GM12878 (cell line): ENCODE measurements at regions not wholly inside any gene's neighbourhood (a gene's known extent, or its start where the extent isn't known, plus 50 kb on each side); places are given as distances from the start of the nearest gene placed in this dataset.

ENCODE experiments used
- FOXM1 ChIP-seq: IDR thresholded peaks from 2 replicates; pipeline ENCODE4 v1.6.1; 2012; ENCODE audit warnings: low read depth, mild to moderate bottlenecking, inconsistent platforms, low read length, moderate library complexity
- TF ChIP-seq, protein P1 (sequence below): IDR thresholded peaks from 2 replicates; pipeline ENCODE4 v1.6.1; 2012; ENCODE audit warnings: mild to moderate bottlenecking, low read depth, low read length
- TF ChIP-seq, protein P2 (sequence below), 3 experiments: IDR thresholded peaks in 2 of 3; conservative IDR thresholded peaks in 1 of 3; 2 replicates each; pipeline ENCODE4 v1.5.1; 2011; ENCODE audit warnings: low read depth in 3 of 3, low read length in 3 of 3, mild to moderate bottlenecking in 3 of 3, control low read depth in 2 of 3, moderate library complexity in 2 of 3, inconsistent platforms in 1 of 3, mixed read lengths in 1 of 3; ENCODE audit not compliant: control insufficient read depth in 2 of 3, insufficient read depth in 1 of 3; ENCODE audit errors: extremely low read depth in 1 of 3

DNA sequence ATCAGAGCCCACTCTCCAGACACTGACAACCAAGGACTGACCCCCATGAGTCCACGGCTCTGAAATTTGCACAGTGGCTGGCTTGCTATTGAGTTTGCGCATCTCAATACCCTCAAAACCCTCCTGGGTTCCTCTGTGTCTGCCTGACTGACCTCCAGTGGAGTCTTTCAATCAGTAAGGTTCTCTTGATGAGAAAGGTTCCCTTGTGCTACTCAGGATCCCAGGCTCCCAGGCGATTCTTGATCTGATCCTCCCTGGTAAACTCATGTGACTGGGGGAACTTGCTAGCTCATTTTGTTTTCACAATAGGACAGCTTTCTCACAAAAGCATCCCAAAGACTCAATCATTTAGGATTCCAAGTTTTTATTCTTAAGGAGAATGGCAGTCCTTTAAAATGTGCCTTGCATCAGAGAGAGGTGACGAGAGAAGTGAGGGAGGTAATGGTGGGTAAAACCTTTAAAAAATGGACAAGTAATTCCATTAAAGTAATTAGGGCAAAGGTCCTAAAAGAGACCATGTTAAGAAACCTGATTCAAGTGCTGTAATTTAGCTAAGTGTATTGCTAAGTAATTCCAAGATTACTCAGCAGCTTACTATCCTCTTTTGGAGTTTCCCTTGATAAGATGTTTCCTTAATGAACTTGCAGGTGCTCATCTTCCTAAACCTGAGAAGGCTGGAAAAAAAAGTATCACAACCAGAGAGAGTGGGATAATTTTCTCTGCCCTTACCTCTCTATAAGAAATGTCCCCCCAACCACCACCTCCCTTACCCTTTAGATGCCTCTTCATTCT is 304.7 kb upstream of the SGK1 start:
- TF ChIP-seq, protein P1, sequence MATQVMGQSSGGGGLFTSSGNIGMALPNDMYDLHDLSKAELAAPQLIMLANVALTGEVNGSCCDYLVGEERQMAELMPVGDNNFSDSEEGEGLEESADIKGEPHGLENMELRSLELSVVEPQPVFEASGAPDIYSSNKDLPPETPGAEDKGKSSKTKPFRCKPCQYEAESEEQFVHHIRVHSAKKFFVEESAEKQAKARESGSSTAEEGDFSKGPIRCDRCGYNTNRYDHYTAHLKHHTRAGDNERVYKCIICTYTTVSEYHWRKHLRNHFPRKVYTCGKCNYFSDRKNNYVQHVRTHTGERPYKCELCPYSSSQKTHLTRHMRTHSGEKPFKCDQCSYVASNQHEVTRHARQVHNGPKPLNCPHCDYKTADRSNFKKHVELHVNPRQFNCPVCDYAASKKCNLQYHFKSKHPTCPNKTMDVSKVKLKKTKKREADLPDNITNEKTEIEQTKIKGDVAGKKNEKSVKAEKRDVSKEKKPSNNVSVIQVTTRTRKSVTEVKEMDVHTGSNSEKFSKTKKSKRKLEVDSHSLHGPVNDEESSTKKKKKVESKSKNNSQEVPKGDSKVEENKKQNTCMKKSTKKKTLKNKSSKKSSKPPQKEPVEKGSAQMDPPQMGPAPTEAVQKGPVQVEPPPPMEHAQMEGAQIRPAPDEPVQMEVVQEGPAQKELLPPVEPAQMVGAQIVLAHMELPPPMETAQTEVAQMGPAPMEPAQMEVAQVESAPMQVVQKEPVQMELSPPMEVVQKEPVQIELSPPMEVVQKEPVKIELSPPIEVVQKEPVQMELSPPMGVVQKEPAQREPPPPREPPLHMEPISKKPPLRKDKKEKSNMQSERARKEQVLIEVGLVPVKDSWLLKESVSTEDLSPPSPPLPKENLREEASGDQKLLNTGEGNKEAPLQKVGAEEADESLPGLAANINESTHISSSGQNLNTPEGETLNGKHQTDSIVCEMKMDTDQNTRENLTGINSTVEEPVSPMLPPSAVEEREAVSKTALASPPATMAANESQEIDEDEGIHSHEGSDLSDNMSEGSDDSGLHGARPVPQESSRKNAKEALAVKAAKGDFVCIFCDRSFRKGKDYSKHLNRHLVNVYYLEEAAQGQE: no peak
- TF ChIP-seq, protein P2, sequence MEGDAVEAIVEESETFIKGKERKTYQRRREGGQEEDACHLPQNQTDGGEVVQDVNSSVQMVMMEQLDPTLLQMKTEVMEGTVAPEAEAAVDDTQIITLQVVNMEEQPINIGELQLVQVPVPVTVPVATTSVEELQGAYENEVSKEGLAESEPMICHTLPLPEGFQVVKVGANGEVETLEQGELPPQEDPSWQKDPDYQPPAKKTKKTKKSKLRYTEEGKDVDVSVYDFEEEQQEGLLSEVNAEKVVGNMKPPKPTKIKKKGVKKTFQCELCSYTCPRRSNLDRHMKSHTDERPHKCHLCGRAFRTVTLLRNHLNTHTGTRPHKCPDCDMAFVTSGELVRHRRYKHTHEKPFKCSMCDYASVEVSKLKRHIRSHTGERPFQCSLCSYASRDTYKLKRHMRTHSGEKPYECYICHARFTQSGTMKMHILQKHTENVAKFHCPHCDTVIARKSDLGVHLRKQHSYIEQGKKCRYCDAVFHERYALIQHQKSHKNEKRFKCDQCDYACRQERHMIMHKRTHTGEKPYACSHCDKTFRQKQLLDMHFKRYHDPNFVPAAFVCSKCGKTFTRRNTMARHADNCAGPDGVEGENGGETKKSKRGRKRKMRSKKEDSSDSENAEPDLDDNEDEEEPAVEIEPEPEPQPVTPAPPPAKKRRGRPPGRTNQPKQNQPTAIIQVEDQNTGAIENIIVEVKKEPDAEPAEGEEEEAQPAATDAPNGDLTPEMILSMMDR (IDR thresholded peaks at IDR 0.05 in 2 of 3, conservative IDR thresholded peaks at IDR 0.05 in 1 of 3; ENCODE audit: control insufficient read depth in 2 of 3, extremely low read depth in 1 of 3, insufficient read depth in 1 of 3, low read depth in 3 of 3, low read length in 3 of 3): no peak
- no peak for TF ChIP-seq FOXM1
